GDM1 (cell line): ENCODE measurements at regions not wholly inside any gene's neighbourhood (a gene's known extent, or its start where the extent isn't known, plus 50 kb on each side); places are given as distances from the start of the nearest gene placed in this dataset.
"Not testable (repeated sequence)": the region's sequence is repeated elsewhere in the genome, so short reads cannot be mapped to it uniquely, and the experiment has no call there.

Source experiments
- DNase-seq: peaks from one replicate; lab custom pipeline; 2025; lab: John Stamatoyannopoulos, UW

DNA sequence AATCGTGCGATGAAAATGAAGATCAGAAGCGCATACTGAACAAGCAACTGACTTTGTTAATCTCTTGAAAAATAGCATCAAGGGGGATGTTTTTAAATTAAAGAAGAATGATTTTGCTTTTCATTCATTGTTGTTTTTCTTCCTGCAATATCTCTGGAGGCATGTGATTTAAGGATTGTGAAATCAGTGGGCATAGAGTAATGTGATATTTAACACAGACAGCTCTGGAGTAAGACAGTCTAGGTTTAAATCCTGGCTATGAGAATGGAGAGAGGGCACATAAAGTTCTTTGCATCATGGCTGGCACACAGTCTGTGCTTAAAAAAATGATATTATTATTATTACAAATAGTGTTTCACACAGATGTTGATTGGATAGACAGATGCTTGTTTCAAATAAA lies 243.1 kb upstream of the NBEA start:
- no peak for DNase-seq

DNA sequence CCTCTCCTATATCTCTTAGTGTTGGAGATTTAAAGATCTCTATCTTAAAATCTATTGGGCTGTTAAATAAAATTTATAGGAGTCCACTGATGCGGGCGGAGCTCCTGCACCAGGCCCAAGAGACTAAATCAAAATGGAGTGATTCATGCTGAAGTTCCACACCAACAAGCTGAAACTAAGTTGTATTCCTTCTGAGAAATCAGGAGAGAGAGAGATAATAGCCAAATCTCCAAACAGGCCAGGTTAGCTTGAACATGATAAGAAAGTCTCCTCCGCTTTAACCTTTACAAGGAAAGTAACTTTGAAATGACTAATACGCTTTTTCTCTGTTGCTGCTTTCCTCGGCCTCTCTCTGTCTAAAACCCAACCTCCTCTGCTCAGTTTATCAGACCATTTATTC lies 241.9 kb upstream of the NBEA start:
- no peak for DNase-seq

GRCh38 chr13:34701919-34702318 lies 240.2 kb upstream of the NBEA start:
- no peak for DNase-seq

DNA sequence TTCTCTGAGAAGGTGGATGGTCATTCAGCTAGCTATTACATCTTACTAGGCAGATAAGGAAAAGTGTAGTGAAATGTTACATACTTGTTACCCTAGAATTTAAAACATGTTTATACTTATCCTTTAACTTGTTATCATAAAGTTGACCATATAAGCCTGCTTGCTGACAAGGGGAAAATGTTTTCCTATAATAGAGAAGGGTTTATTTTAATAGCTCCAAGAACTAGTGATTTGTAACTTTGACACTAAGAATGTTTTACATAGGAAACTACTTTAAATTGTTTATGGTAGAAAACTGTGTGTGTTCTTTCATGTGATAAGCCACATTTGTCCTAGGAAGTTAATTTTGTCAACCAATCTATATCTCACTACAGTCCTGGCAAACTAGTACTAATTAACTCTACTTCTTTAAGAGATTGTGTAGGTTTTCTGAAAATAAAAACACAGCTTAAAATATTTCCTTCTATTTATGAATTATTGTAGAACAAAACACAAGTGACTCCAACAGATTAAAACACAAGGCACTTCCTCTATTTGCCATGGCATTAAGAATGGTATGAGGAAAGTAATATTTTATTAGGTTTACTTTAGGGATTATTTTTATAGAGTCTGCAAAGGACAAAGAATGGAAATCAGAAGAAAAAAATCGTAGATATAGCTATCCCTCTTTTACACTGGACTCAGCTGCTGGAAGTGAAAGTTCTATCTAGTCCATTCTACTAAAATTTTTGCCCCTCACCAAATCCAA lies 233.3 kb upstream of the NBEA start:
- no peak for DNase-seq

DNA sequence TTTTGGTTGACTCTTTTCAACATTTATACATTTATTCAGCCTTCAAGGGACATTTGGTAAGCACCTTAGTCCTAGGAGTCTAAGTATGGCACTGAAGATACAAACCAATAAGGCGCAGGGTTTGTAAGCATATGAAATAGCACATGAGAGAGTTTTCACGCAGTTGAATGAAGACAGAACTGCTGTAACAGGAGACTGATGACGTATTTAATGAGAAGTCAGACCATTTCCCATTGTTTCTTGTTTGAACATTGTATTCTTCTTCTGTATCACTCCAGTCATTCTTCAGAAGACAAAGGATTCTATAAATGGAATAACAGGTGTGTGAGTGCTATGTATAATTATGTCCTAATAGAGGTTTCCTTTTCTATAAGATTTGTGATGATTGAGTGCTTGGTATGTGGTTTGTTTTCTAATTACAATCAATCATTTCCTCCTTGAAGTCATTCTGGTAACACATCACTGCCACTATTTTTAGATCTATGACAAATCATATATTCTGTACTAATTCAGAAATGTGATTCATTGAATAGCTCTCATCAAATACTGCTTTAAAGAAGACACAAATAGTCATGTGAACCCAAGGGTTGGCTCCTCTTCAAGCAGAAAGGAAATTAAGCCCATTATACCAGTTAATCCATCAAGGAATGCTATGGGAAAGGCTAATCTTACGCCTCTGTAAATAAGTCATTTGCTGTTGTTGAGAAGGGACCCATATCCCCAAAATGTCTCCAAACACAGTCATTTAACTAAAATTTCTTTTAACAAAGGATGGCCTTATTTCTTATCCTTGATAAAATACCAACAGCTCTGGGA lies 222.8 kb upstream of the NBEA start:
- DNase-seq, result no peak

DNA sequence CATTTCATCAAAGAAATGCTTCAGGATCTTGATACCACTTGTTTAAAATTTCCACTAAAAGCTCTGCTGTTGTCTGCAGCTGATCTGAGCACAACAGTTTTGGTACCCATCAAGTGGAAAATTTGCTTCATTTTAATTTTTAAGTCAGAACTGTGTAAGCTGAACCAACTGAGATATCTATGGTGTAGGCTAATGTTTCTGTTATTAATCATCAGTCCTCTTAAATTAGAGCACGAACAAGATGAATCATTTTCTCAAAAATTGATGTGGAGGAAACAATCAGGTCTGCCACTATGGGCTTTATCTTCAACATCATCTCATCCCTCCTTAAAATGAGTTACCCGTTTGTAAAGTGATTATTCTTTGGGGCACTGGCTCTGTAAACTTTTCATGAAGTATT lies 221.5 kb upstream of the NBEA start:
- DNase-seq, result no peak

GRCh38 chr13:34721631-34722595 lies 220.2 kb upstream of the NBEA start:
- DNase-seq, result no peak

GRCh38 chr13:34722922-34723321 lies 219.1 kb upstream of the NBEA start:
- no peak for DNase-seq

DNA sequence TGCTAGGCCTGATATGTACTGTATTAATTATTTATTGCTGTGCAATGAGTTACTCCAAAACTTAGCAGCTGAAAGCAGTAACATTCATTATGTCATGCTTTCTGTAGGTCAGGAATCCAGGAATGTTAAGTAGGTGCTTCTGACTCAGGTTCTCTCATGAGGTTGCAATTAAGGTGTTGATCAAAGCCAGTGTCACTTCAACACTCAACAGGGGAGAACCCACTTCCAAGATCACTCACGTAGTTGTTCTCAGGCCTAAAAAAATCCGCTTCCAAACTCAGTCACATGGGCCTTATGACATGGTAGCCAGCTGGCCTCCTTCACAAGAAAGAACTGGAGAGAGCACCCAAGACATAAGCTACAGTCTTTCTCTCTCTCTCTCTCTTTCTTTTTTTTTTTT lies 211.1 kb upstream of the NBEA start:
- no peak for DNase-seq

DNA sequence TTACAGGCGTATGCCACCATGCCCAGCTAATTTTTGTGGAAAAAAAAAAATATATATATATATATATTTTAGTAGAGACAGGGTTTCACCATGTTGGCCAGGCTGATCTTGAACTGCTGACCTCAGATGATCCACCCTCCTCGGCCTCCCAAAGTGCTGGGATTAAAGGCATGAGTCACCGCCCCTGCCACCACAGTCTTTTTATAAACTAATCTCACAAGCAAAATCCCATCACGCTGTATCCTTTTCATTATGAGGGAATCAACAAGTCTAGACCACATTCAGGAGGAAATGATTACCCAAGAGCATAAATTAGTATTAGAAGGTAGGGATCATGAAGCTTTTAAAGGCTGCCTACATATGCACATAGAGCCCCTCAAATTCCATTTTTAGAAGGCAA lies 210.6 kb upstream of the NBEA start:
- DNase-seq, result no peak

DNA sequence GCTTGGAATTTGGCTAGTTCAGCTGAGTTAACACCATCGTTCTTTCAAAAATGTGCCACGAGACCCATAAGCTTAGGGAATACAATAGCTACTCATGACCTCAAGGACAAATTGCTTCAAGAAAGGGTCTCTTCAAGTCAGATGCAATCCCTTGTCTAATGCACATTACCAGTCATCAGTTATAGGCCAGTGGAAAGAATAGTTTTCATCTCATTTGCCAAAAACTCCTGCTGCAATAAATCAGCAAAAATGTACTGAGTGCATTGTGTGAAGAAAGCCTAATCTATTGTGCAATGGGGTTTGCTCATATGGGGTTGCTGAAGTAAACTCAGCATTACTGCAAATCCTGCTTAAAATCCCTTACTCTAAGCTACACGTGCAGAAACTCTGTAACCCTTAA lies 208.3 kb upstream of the NBEA start:
- DNase-seq, result no peak

GRCh38 chr13:34734932-34735331 lies 207.1 kb upstream of the NBEA start:
- DNase-seq, result no peak

GRCh38 chr13:34738254-34738992 lies 203.6 kb upstream of the NBEA start:
- DNase-seq, result no peak

DNA sequence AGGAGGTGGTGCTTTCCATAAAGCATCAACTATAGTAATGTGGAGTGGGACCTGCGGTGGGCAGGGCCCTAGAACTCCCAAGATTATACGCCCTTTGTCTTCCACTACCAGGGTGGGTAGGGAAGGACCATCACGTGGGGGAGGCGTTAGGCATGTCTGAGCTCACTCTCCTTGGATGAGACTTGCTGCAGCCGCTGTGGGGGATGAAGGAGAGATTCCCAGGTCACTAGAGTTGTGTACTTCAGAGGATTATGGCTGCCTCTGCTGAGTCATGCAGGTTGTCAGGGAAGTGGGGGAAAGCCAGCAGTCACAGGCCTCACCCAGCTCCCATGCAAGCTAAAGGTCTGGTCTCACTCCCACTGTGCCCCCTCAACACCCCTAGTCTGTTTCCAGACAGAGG lies 195.0 kb upstream of the NBEA start:
- not testable (repeated sequence) for DNase-seq

DNA sequence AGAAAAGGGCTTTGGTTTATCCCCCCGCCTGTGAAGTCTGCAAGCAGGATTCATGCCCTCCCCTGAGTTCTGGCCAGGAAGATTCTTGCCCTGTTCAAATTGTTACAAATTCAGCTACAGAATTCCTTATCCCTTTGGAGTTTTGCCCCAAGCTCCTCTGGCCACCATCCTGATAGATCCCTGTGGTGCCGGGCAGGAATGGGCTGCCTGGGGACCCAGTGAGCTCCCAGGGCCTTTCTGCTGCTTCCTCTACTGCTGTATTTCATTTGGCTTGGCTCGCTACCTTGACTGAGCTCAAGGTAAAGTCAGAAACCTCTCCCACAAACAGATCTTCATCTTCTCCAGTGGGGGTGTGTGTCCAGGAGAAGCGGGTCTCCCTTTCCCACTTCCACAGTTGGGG lies 194.6 kb upstream of the NBEA start:
- DNase-seq, result no peak

- no peak for DNase-seq
These were observed 194.0 kb upstream of the NBEA start for GRCh38 chr13:34748073-34748472.

GRCh38 chr13:34748596-34748995 lies 193.5 kb upstream of the NBEA start:
- DNase-seq, result no peak

GRCh38 chr13:34749046-34749445 lies 193.0 kb upstream of the NBEA start:
- DNase-seq, result no peak

- DNase-seq, result no peak
These were observed 191.8 kb upstream of the NBEA start for GRCh38 chr13:34750078-34750931.

GRCh38 chr13:34751044-34751443 lies 191.0 kb upstream of the NBEA start:
- DNase-seq, result no peak

DNA sequence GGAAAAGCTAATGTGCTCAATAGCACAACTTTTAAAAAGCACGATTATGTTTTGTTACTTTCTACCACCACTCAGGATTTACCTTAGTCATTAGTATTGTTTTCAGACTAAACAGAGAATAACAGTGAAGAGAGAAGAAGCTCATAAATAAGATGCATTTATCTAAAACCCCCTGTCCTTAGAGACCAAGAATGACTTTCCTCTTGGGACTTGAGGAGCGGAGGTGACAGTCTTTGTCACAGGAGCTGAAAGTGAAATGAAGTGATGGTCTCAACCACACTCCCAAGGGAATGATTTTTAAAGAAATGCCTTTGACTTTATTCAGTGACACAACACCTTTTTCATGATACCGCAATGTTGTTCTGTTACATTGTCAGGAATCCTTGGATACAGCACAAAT lies 190.6 kb upstream of the NBEA start:
- DNase-seq, result no peak
